HCT116 (cell line): ENCODE measurements at regions not wholly inside any gene's neighbourhood (a gene's known extent, or its start where the extent isn't known, plus 50 kb on each side); places are given as distances from the start of the nearest gene placed in this dataset.

Experiments
- ATF3 ChIP-seq: IDR thresholded peaks from 2 replicates; pipeline ENCODE4 v1.6.1; 2012
- ELF1 ChIP-seq: IDR thresholded peaks from 2 replicates; pipeline ENCODE4 v1.6.1; 2012; ENCODE audit warnings: low read depth, borderline replicate concordance
- EZH2 ChIP-seq: fragments of 200-600 bp; sonication (generic); IDR thresholded peaks from 2 replicates; pipeline ENCODE4 v1.6.1; 2017; ENCODE audit warnings: antibody characterized with exemption, mixed run types
- EZH2phosphoT487 ChIP-seq: fragments of 200-600 bp; IDR thresholded peaks from 2 replicates; pipeline ENCODE4 v1.6.1; 2018; ENCODE audit warnings: antibody characterized with exemption, borderline replicate concordance
- JUND ChIP-seq: IDR thresholded peaks from 2 replicates; pipeline ENCODE4 v1.6.1; 2012
- MAX ChIP-seq: IDR thresholded peaks from 2 replicates; pipeline ENCODE4 v1.6.1; 2012
- POLR2A ChIP-seq: IDR thresholded peaks from 2 replicates; pipeline ENCODE4 v1.7.0; 2011; ENCODE audit warnings: borderline replicate concordance; ENCODE audit not compliant: insufficient read depth, insufficient read length; ENCODE audit errors: extremely low read depth
- POLR2AphosphoS5 ChIP-seq: IDR thresholded peaks from 2 replicates; pipeline ENCODE4 v1.6.1; 2011; ENCODE audit warnings: mild to moderate bottlenecking, low read depth, low read length, moderate library complexity
- RAD21 ChIP-seq: IDR thresholded peaks from 2 replicates; pipeline ENCODE4 v1.6.1; 2012; ENCODE audit warnings: low read depth, mild to moderate bottlenecking
- TCF7L2 ChIP-seq: IDR thresholded peaks from 2 replicates; pipeline ENCODE4 v1.7.0; 2011; ENCODE audit warnings: borderline replicate concordance, inconsistent platforms; ENCODE audit not compliant: insufficient read depth, insufficient read length; ENCODE audit errors: extremely low read depth
- ZBTB33 ChIP-seq: IDR thresholded peaks from 2 replicates; pipeline ENCODE4 v1.6.1; 2011; ENCODE audit warnings: mild to moderate bottlenecking, low read length, moderate library complexity; ENCODE audit not compliant: insufficient replicate concordance; ENCODE audit errors: extremely low read depth
- TF ChIP-seq, protein P1 (sequence below), 3 experiments: fragments of 200-600 bp in 1 of 3; sonication (generic) in 1 of 3; IDR thresholded peaks in 2 of 3; conservative IDR thresholded peaks in 1 of 3; 2 replicates each; pipeline ENCODE4 v1.5.1; 2012 to 2017; ENCODE audit warnings: low read depth in 2 of 3, low read length in 2 of 3, antibody characterized with exemption in 1 of 3, borderline replicate concordance in 1 of 3, control low read depth in 1 of 3, mild to moderate bottlenecking in 1 of 3, mixed read lengths in 1 of 3, mixed run types in 1 of 3, moderate library complexity in 1 of 3; ENCODE audit not compliant: insufficient read depth in 1 of 3

DNA sequence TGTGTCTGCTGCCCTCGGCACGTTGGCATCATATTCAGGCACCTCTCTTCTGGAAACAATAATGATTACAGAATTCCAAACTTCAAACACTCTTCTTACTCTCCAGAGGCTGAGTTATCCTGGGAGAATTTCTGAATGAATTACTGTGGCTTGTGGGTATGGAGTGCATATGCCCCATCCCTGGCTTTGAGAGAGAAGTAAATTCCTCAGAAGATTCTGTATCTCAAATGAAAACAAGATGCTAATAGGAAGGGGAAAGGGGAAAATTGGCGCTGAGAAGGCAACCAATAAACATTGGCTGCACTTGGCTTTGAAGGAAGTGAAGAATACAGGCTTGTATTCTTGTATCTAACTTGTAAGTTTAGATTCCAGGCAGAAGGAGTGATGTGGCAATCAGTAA, 132.0 kb upstream of the NOVA1 start:
- no peak for TF ChIP-seq POLR2A
- TF ChIP-seq EZH2phosphoT487 = no peak
- TF ChIP-seq, protein P1, sequence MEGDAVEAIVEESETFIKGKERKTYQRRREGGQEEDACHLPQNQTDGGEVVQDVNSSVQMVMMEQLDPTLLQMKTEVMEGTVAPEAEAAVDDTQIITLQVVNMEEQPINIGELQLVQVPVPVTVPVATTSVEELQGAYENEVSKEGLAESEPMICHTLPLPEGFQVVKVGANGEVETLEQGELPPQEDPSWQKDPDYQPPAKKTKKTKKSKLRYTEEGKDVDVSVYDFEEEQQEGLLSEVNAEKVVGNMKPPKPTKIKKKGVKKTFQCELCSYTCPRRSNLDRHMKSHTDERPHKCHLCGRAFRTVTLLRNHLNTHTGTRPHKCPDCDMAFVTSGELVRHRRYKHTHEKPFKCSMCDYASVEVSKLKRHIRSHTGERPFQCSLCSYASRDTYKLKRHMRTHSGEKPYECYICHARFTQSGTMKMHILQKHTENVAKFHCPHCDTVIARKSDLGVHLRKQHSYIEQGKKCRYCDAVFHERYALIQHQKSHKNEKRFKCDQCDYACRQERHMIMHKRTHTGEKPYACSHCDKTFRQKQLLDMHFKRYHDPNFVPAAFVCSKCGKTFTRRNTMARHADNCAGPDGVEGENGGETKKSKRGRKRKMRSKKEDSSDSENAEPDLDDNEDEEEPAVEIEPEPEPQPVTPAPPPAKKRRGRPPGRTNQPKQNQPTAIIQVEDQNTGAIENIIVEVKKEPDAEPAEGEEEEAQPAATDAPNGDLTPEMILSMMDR (IDR thresholded peaks at IDR 0.05 in 2 of 3, conservative IDR thresholded peaks at IDR 0.05 in 1 of 3; ENCODE audit: borderline replicate concordance in 1 of 3, insufficient read depth in 1 of 3, low read depth in 2 of 3, low read length in 2 of 3) = no peak
- no peak for TF ChIP-seq ELF1
- TF ChIP-seq RAD21 = no peak
- no peak for TF ChIP-seq TCF7L2
- no peak for TF ChIP-seq EZH2
- no peak for TF ChIP-seq JUND
- no peak for TF ChIP-seq MAX
- TF ChIP-seq POLR2AphosphoS5 = no peak
- TF ChIP-seq ATF3 = no peak
- no peak for TF ChIP-seq ZBTB33
